GM12891 (cell line): ENCODE measurements at regions not wholly inside any gene's neighbourhood (a gene's known extent, or its start where the extent isn't known, plus 50 kb on each side); places are given as distances from the start of the nearest gene placed in this dataset.

Source experiments
- DNase-seq: peaks from one replicate; pipeline ENCODE4 v3.0.0; 2011; ENCODE audit warnings: low spot score; ENCODE audit not compliant: insufficient read length
- FAIRE-seq: peaks from 2 replicates; lab custom pipeline; 2011; peaks lifted over from hg19 to GRCh38; lab: Jason Lieb, UNC
- PAX5 ChIP-seq: IDR thresholded peaks from 2 replicates; pipeline ENCODE4 v1.6.1; 2011; ENCODE audit warnings: low read length, moderate library complexity, mild to moderate bottlenecking; ENCODE audit not compliant: insufficient read depth, severe bottlenecking
- POLR2A ChIP-seq: IDR thresholded peaks from 2 replicates; pipeline ENCODE4 v1.6.1; 2011; ENCODE audit warnings: low read depth, low read length, control low read depth
- POLR2AphosphoS5 ChIP-seq: IDR thresholded peaks from 2 replicates; pipeline ENCODE4 v1.6.1; 2011; ENCODE audit warnings: low read depth, low read length, control low read depth
- POU2F2 ChIP-seq: IDR thresholded peaks from 2 replicates; pipeline ENCODE4 v1.6.1; 2011; ENCODE audit warnings: low read depth, mild to moderate bottlenecking, control low read depth, low read length, moderate library complexity
- SPI1 ChIP-seq: IDR thresholded peaks from 2 replicates; pipeline ENCODE4 v1.6.1; 2011; ENCODE audit warnings: low read depth, low read length, control low read depth
- TAF1 ChIP-seq: IDR thresholded peaks from 2 replicates; pipeline ENCODE4 v1.6.1; 2011; ENCODE audit warnings: low read depth, low read length, control low read depth

GRCh38 chr14:71212093-71212492 lies 304.8 kb downstream of the PCNX1 start:
- DNase-seq (no peak), FAIRE-seq (no peak)
- TF ChIP-seq POU2F2, result no peak
- TF ChIP-seq TAF1, result no peak
- no peak for TF ChIP-seq SPI1
- TF ChIP-seq POLR2AphosphoS5, result no peak
- no peak for TF ChIP-seq POLR2A
- no peak for TF ChIP-seq PAX5

DNA sequence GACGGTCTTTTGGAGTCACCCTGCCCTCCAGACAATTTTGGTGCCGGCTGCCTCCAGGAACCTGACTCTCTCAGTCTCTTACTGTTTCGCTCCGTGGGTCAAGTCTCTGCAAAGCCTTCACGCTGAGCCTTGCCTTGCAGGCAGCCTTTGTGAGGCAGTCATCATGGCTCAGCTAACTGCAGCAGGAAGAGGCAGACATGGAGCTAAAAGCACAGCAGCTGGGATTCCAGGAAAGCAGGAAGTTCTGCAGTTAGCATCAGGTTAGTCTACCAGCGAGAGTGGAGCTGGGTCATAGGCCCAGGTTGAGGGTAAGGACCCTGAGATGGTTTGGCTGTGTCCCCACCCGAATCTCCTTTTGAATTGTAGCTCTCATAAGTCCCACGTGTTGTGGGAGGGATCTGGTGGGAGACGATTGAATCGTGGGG lies 305.4 kb downstream of the PCNX1 start:
- no peak for TF ChIP-seq POU2F2
- no peak for TF ChIP-seq TAF1
- TF ChIP-seq POLR2A, result no peak
- no peak for TF ChIP-seq SPI1
- no peak for TF ChIP-seq POLR2AphosphoS5
- TF ChIP-seq PAX5, result no peak
- no peak for FAIRE-seq
- DNase-seq, result no peak

DNA sequence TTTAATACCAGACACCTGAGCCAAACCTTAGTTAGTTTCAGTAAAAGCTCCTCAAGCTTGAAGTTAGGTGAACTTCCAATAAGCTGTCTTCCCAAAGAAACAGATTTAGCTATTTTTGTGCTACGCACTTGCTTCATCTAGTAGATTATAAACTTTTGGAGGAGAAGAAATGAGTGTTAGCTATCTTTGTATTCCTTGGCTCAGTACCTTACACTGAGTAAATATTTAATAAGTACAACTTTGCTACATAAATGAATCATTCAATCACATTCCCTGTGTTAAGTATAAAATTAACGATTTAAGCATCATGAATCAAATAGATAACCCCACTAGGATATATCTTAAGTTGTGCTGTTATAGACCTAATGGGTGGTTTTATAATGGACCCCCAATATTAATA lies 307.0 kb downstream of the PCNX1 start:
- no peak for TF ChIP-seq PAX5
- no peak for TF ChIP-seq TAF1
- TF ChIP-seq SPI1, result no peak
- TF ChIP-seq POLR2AphosphoS5, result no peak
- TF ChIP-seq POU2F2, result no peak
- FAIRE-seq (no peak), DNase-seq (no peak)

GRCh38 chr14:71220462-71220861 lies 313.2 kb downstream of the PCNX1 start:
- FAIRE-seq (no peak), DNase-seq (no peak)
- no peak for TF ChIP-seq POU2F2
- TF ChIP-seq SPI1, result no peak
- TF ChIP-seq PAX5, result no peak
- TF ChIP-seq TAF1, result no peak
- TF ChIP-seq POLR2A, result no peak
- no peak for TF ChIP-seq POLR2AphosphoS5

DNA sequence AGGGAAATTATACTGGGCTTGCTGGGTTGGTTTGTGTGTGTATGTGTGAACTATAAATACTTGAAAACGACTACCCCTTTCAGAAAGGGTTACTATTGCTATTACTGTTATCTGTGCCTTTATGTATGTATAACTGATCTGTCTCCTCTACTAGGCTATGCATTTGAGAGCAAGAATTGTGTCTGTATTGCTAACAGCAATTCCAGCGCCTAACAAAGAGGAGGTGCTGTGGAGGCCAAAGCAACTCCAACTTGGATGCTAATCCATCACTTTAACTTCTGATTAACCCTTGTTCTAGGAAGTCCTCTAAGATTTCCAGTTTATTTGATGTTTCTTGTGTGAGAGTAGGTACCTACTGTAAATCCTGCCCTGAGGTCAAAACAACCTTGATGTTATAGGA lies 313.9 kb downstream of the PCNX1 start:
- no peak for FAIRE-seq

GRCh38 chr14:71225113-71225512 lies 317.9 kb downstream of the PCNX1 start:
- TF ChIP-seq POLR2AphosphoS5, result no peak
- no peak for TF ChIP-seq POU2F2
- no peak for TF ChIP-seq PAX5
- no peak for TF ChIP-seq SPI1
- TF ChIP-seq TAF1, result no peak
- TF ChIP-seq POLR2A, result no peak
- DNase-seq (no peak), FAIRE-seq (no peak)

More for the DNA sequence above, 313.9 kb downstream of the PCNX1 start:
- TF ChIP-seq TAF1, result no peak
- TF ChIP-seq POLR2A, result no peak
- TF ChIP-seq PAX5, result no peak
- TF ChIP-seq POLR2AphosphoS5, result no peak
- no peak for TF ChIP-seq POU2F2
- TF ChIP-seq SPI1, result no peak
- DNase-seq, result no peak

- no peak for DNase-seq
- no peak for FAIRE-seq
These were observed 321.5 kb downstream of the PCNX1 start for GRCh38 chr14:71228711-71229110.

DNA sequence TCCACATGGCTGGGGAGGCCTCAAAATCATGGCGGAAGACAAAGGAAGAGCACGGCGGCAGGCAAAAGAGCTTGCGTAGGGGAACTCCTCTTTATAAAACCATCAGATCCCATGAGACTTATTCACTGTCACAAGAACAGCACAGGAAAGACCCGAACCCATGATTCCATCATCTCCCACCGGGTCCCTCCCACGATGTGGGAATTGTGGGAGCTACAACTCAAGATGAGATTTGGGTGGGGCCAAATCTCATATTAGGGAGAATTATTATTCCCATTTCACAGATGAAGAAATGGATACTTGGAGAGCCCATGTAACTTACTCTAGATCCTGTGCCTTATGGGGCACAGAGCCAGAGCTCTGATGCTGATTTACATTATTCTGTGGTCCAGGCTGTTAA lies 322.6 kb downstream of the PCNX1 start:
- FAIRE-seq (no peak), DNase-seq (no peak)
- TF ChIP-seq PAX5, result no peak
- TF ChIP-seq TAF1, result no peak
- no peak for TF ChIP-seq POLR2A
- no peak for TF ChIP-seq SPI1
- no peak for TF ChIP-seq POU2F2
- no peak for TF ChIP-seq POLR2AphosphoS5

More at GRCh38 chr14:71228711-71229110, 321.5 kb downstream of the PCNX1 start:
- TF ChIP-seq TAF1, result no peak
- no peak for TF ChIP-seq PAX5
- TF ChIP-seq POLR2AphosphoS5, result no peak
- no peak for TF ChIP-seq SPI1
- no peak for TF ChIP-seq POU2F2

DNA sequence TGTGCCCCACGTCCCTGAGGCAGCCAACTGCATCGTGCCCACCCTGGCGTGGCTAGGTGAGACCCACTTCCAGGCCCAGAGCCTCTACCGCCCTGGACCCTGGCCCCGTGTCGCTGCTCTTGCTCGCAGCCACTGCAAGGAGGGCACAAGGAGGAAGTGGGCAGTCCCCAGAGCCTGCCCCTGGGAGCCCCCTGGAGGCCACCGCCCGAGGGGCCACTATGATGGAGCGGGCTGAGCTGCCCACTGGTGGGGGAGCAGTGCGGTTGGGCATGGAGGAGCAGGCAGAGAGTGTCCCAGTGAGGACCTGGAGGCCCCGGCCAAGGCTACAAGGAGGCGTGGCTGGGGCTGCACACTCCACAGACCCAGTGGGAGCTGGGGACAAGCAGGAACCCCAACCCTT lies 323.6 kb downstream of the PCNX1 start:
- FAIRE-seq (no peak), DNase-seq (no peak)
- no peak for TF ChIP-seq SPI1
- no peak for TF ChIP-seq POU2F2
- no peak for TF ChIP-seq PAX5
- TF ChIP-seq POLR2A, result no peak
- TF ChIP-seq POLR2AphosphoS5, result no peak

GRCh38 chr14:71231521-71232393 lies 324.5 kb downstream of the PCNX1 start:
- no peak for TF ChIP-seq TAF1
- TF ChIP-seq SPI1, result 0 out of 2 replicates have a peak, but pooled peaks have one; percentile 18
- no peak for TF ChIP-seq PAX5
- peak; percentile 57 for FAIRE-seq

More at GRCh38 chr14:71231521-71232393, 324.5 kb downstream of the PCNX1 start:
- peak; percentile 18 for DNase-seq
